ENCODE measurements at regions not wholly inside any gene's neighbourhood (a gene's known extent, or its start where the extent isn't known, plus 50 kb on each side); places are given as distances from the start of the nearest gene placed in this dataset.

- no peak for DNase-seq
Observed at GRCh38 chr2:19458427-19459003, 100.1 kb upstream of the OSR1 start.

- DNase-seq, result no peak
Observed at GRCh38 chr2:19457809-19458208, 99.4 kb upstream of the OSR1 start.

- no peak for DNase-seq
Observed at GRCh38 chr2:19456705-19457309, 98.4 kb upstream of the OSR1 start.

- no peak for DNase-seq
Observed at GRCh38 chr2:19454125-19454524, 95.7 kb upstream of the OSR1 start.

- no peak for DNase-seq
Observed at GRCh38 chr2:19442731-19443130, 84.3 kb upstream of the OSR1 start.

GRCh38 chr2:19439081-19439480 lies 80.7 kb upstream of the OSR1 start:
- DNase-seq, result no peak

- DNase-seq, result no peak
Observed at GRCh38 chr2:19435815-19436214, 77.4 kb upstream of the OSR1 start.

- DNase-seq, result no peak
Observed at GRCh38 chr2:19434413-19434812, 76.0 kb upstream of the OSR1 start.

- no peak for DNase-seq
Observed at GRCh38 chr2:19426941-19427340, 68.5 kb upstream of the OSR1 start.

GRCh38 chr2:19426144-19426543 lies 67.7 kb upstream of the OSR1 start:
- DNase-seq, result no peak

GRCh38 chr2:19425419-19425818 lies 67.0 kb upstream of the OSR1 start:
- no peak for DNase-seq

- no peak for DNase-seq
Observed at GRCh38 chr2:19419211-19419880, 60.9 kb upstream of the OSR1 start.

GRCh38 chr2:19416784-19417684 lies 58.6 kb upstream of the OSR1 start:
- no peak for DNase-seq

- DNase-seq, result no peak
Observed at GRCh38 chr2:19416083-19416482, 57.7 kb upstream of the OSR1 start.

- no peak for DNase-seq
Observed at GRCh38 chr2:19409046-19409445, 50.6 kb upstream of the OSR1 start.

GRCh38 chr2:19408592-19408991 lies 50.2 kb upstream of the OSR1 start:
- no peak for DNase-seq
